Right lobe of liver (tissue), 4 donors: ENCODE measurements at regions not wholly inside any gene's neighbourhood (a gene's known extent, or its start where the extent isn't known, plus 50 kb on each side); places are given as distances from the start of the nearest gene placed in this dataset.

Source experiments
- CTCF ChIP-seq, 4 donors: fragments of 200-600 bp in 3 of 4; fragments of 450-650 bp in 1 of 4; IDR thresholded peaks; one replicate each; pipeline versions ENCODE4 v1.5.1 to v1.8.0; 2016 to 2022; ENCODE audit warnings: antibody characterized with exemption in 4 of 4, mild to moderate bottlenecking in 2 of 4
- POLR2A ChIP-seq: fragments of 450-650 bp; IDR thresholded peaks from one replicate; pipeline ENCODE4 v1.6.1; 2017; ENCODE audit warnings: antibody characterized with exemption, mild to moderate bottlenecking
- donor health status: DM: no; HTN: no; CAD: no.
- donor health status: DM: no; HTN: no; CAD: no.
- donor health status: DM: no; HTN: yes; CAD: no.

GRCh38 chr21:17455451-17455850 lies 57.4 kb upstream of the CXADR start:
- no peak for TF ChIP-seq POLR2A
- TF ChIP-seq CTCF (IDR thresholded peaks at IDR 0.05) = no peak
